HepG2 (cell line): ENCODE measurements at regions not wholly inside any gene's neighbourhood (a gene's known extent, or its start where the extent isn't known, plus 50 kb on each side); places are given as distances from the start of the nearest gene placed in this dataset.
"Not testable (repeated sequence)": the region's sequence is repeated elsewhere in the genome, so short reads cannot be mapped to it uniquely, and the experiment has no call there.

Experiments used
- AHR ChIP-seq: IDR thresholded peaks from 2 replicates; pipeline ENCODE4 v1.6.1; 2018; ENCODE audit warnings: missing genetic modification reagents, missing compliant biosample characterization
- ATF5 ChIP-seq: sonication (generic); formaldehyde crosslinking; IDR thresholded peaks from 2 replicates; pipeline ENCODE4 v1.4.0; 2020; ENCODE audit warnings: mild to moderate bottlenecking, low read depth, missing genetic modification reagents
- ATF7 ChIP-seq, 2 experiments: fragments of 450-650 bp in 1 of 2; sonication (generic) in 1 of 2; formaldehyde crosslinking in 1 of 2; IDR thresholded peaks; 2 replicates each; pipeline versions ENCODE4 v1.4.0 to v1.6.1; 2016 to 2020; ENCODE audit warnings: antibody characterized with exemption in 1 of 2, mild to moderate bottlenecking in 1 of 2, missing genetic modification reagents in 1 of 2
- BCL6 ChIP-seq: IDR thresholded peaks from 2 replicates; pipeline ENCODE4 v1.6.1; 2016; ENCODE audit warnings: missing genetic modification reagents, missing compliant biosample characterization
- ERF ChIP-seq: IDR thresholded peaks from 2 replicates; pipeline ENCODE4 v1.6.1; 2018; ENCODE audit warnings: missing biosample characterization, missing genetic modification reagents
- HDAC2 ChIP-seq: sonication (generic); formaldehyde crosslinking; IDR thresholded peaks from 2 replicates; pipeline ENCODE4 v1.4.0; 2020; ENCODE audit warnings: missing genetic modification reagents
- LCORL ChIP-seq, 2 experiments: fragments of 450-650 bp in 1 of 2; sonication (generic) in 1 of 2; formaldehyde crosslinking in 1 of 2; IDR thresholded peaks; 2 replicates each; pipeline versions ENCODE4 v1.5.0 to v1.6.1; 2017 to 2020; ENCODE audit warnings: antibody characterized with exemption in 1 of 2, missing genetic modification reagents in 1 of 2
- PAX8 ChIP-seq: sonication (generic); formaldehyde crosslinking; IDR thresholded peaks from 2 replicates; pipeline ENCODE4 v1.8.0; 2022; ENCODE audit warnings: mild to moderate bottlenecking, missing genetic modification reagents, borderline replicate concordance
- POLR2AphosphoS5 ChIP-seq: IDR thresholded peaks from 2 replicates; pipeline ENCODE4 v1.6.1; 2012; ENCODE audit warnings: low read depth, low read length
- SPEN ChIP-seq: sonication (generic); formaldehyde crosslinking; IDR thresholded peaks from 2 replicates; pipeline ENCODE4 v1.5.1; 2020; ENCODE audit warnings: low read depth, mild to moderate bottlenecking, missing genetic modification reagents
- ZNF12 ChIP-seq: sonication (generic); formaldehyde crosslinking; IDR thresholded peaks from 2 replicates; pipeline ENCODE4 v1.5.0; 2020; ENCODE audit warnings: missing genetic modification reagents
- ZNF121 ChIP-seq: sonication (generic); formaldehyde crosslinking; IDR thresholded peaks from 2 replicates; pipeline ENCODE4 v1.5.0; 2020; ENCODE audit warnings: mild to moderate bottlenecking, missing genetic modification reagents
- TF ChIP-seq, protein P1 (sequence below): sonication (generic); formaldehyde crosslinking; IDR thresholded peaks from 2 replicates; pipeline ENCODE4 v1.5.0; 2020; ENCODE audit warnings: mild to moderate bottlenecking, missing genetic modification reagents, moderate library complexity
- TF ChIP-seq, protein P2 (sequence below): sonication (generic); formaldehyde crosslinking; IDR thresholded peaks from 2 replicates; pipeline ENCODE4 v1.5.1; 2020; ENCODE audit warnings: missing genetic modification reagents, mild to moderate bottlenecking, borderline replicate concordance

- TF ChIP-seq, protein P1, sequence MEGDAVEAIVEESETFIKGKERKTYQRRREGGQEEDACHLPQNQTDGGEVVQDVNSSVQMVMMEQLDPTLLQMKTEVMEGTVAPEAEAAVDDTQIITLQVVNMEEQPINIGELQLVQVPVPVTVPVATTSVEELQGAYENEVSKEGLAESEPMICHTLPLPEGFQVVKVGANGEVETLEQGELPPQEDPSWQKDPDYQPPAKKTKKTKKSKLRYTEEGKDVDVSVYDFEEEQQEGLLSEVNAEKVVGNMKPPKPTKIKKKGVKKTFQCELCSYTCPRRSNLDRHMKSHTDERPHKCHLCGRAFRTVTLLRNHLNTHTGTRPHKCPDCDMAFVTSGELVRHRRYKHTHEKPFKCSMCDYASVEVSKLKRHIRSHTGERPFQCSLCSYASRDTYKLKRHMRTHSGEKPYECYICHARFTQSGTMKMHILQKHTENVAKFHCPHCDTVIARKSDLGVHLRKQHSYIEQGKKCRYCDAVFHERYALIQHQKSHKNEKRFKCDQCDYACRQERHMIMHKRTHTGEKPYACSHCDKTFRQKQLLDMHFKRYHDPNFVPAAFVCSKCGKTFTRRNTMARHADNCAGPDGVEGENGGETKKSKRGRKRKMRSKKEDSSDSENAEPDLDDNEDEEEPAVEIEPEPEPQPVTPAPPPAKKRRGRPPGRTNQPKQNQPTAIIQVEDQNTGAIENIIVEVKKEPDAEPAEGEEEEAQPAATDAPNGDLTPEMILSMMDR (CRISPR knock-in tag): not testable (repeated sequence)
- not testable (repeated sequence) for TF ChIP-seq BCL6 (CRISPR knock-in tag); PAX8 (CRISPR knock-in tag); ATF5; ERF (CRISPR knock-in tag); HDAC2 (CRISPR knock-in tag); AHR (CRISPR knock-in tag); SPEN; ZNF121 (CRISPR knock-in tag); LCORL (IDR thresholded peaks at IDR 0.05); LCORL (CRISPR knock-in tag; IDR thresholded peaks at IDR 0.05); ATF7 (IDR thresholded peaks at IDR 0.05); ATF7 (CRISPR knock-in tag; IDR thresholded peaks at IDR 0.05); ZNF12 (CRISPR knock-in tag); POLR2AphosphoS5
- TF ChIP-seq, protein P2, sequence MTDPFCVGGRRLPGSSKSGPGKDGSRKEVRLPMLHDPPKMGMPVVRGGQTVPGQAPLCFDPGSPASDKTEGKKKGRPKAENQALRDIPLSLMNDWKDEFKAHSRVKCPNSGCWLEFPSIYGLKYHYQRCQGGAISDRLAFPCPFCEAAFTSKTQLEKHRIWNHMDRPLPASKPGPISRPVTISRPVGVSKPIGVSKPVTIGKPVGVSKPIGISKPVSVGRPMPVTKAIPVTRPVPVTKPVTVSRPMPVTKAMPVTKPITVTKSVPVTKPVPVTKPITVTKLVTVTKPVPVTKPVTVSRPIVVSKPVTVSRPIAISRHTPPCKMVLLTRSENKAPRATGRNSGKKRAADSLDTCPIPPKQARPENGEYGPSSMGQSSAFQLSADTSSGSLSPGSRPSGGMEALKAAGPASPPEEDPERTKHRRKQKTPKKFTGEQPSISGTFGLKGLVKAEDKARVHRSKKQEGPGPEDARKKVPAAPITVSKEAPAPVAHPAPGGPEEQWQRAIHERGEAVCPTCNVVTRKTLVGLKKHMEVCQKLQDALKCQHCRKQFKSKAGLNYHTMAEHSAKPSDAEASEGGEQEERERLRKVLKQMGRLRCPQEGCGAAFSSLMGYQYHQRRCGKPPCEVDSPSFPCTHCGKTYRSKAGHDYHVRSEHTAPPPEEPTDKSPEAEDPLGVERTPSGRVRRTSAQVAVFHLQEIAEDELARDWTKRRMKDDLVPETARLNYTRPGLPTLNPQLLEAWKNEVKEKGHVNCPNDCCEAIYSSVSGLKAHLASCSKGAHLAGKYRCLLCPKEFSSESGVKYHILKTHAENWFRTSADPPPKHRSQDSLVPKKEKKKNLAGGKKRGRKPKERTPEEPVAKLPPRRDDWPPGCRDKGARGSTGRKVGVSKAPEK (CRISPR knock-in tag): not testable (repeated sequence)
These were observed 152.3 kb downstream of the MTHFS start for GRCh38 chr15:79744485-79744884.
